OCI-M2 (cell line): ENCODE measurements at regions not wholly inside any gene's neighbourhood (a gene's known extent, or its start where the extent isn't known, plus 50 kb on each side); places are given as distances from the start of the nearest gene placed in this dataset.

Experiments
- DNase-seq: peaks from one replicate; lab custom pipeline; 2025; ENCODE audit not compliant: unreplicated experiment; lab: John Stamatoyannopoulos, UW

DNA sequence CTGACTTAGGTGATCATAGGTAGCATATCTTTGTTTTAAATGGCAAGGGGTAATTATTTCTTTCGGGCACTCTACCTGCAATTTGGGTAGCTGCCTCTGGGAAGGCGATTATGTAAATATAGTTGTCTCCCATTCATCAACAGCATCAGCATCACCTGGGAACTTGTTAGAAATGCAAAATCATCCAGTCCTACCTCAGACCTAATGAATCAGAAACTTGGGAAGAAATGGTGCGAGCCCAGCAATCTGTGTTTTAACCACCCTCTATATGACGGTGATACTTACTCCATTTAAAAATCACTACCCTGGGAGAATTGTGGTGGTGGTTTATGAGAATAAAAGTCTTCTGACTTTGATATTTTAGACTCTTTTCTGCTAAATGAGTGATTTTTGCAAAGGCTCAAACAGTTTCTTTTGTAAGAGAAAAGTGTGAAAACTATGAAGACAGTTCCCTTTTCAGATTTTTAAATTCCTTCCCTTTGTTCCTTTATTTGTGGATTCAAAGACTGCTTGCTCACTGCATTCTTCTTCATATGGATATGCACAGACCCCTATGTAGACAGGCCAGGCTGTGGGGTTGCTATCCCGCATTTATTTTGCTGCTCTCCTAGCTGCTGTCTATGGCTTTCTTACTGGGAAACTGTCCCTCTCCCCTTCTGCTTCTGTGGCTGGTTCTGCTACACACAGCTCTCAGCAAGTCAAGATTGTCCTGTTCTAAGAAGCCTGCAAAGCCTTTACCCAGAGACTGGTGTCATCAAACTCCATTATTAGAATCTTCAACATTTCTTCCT, 365.3 kb downstream of the RNF144B start:
- no peak for DNase-seq

DNA sequence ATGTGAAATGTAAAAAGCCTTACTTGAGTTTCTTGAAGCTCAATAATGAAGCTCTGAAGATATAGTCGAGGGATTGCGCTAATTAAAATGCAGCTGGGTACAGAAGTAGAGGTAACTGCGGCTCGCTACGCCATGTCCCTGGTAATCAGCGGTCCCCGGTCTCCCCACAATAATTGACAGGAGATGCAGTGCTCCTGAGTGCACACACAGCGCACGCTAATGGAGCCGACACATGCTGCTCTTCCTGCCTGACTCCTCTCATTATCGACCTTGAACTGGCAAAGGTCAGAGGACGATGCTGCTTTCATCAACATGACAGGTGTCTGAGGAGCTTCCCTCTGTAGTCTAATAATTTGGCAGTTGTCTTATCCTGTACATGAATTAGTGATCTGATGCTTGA, 365.9 kb downstream of the RNF144B start:
- DNase-seq: no peak

DNA sequence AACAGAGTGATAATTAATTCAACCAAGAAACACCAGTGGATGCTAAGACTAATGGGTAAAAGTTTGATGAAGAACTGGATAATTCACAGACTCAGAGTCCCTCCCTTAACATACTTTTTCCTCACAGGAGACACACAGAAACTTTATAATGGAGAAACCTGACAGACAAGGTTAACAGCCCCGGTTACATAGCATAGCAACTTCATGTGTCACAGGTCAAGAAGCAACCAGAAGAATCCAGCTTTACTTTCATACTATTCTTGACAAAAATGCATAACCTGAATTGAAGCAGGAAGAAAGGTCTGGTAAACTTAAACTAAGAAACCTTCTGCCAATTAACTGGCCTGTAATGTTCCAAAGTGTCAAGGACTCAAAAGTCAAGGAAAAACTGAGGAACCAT, 375.9 kb downstream of the RNF144B start:
- no peak for DNase-seq

DNA sequence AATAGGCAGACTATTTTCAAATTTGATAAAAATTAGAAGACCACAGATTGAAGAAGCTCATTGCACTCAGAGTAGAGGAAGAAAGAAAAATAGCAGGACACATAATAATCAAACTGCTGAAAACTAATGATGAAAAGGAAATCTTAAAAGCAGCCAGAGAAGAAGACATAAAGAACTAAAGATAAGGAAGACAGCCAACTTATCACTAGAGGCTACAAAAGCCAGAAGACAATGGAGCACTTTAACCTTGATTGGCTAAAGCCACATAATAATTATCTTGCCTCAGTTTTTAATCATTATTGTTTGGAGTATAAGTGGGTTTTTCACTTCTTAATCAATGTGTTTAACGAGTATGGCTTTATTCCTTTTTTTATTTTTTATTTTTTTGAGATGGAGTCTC, 397.6 kb downstream of the RNF144B start:
- DNase-seq: no peak

DNA sequence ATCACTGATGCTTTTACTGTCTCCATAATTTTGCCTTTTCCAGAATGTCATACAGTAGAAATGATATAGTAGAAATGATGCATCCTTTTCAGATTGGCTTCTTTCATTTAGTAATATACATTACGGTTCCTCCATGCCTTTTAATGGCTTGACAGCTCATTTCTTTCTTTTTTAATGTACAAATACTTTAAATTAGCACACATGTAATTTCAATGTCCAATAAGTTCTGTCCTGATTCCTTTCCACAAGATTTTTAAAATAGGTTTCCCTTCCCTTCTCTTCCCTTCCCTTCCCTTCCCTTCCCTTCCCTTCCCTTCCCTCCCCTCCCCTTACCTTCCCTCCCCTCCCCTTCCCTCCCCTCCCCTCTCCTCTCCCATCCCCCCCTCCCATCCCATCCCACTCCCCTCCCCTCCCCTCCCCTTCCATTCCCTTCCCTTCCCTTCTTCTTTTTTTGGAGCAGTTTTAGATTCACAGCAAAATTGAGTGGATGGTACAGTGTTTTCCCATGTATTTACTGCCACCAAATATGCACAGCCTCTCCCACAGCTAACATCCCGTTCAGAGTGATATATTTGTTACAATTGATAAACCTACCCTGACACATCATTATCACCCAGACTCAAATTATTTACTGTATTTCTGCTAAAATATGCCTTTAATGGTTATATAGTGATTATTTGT, 398.8 kb downstream of the RNF144B start:
- DNase-seq: no peak

DNA sequence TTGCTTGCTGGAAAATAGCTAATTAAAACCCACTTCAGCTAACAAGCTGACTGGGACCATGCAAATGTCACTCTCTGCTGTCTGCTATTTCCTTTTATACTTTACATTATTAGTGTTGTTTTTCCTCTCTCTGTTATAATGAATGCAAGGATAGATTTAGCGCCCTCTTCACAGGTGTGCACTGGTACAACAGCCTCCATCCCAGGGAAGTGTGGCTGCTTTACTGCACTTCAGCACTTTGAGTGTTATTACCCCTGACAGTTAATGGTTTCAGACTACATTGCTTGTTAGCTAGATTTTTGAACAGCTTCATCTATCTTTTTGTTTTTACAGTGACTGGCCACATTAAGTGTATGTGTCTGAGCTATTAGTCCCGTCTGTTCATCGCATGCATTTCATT, 405.7 kb downstream of the RNF144B start:
- DNase-seq: no peak

DNA sequence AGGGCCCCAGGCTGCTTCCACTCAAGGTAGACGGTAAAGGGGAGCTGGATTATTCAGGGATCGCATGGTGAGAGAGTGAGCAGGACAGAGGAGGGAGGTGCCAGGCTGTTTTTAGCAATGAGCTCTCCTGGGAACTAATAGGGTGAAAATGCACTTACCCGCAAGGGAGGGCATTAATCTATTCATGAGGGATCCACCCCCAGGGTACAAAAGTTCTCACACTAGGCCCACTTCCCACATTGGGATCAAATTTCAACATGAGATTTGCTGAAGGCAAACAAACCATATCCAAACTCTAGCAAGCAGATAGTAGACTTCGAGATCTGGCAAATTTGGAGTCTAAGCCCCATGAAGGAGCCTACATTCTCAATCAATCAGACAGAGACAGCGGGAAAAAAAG, 408.6 kb downstream of the RNF144B start:
- DNase-seq: no peak

DNA sequence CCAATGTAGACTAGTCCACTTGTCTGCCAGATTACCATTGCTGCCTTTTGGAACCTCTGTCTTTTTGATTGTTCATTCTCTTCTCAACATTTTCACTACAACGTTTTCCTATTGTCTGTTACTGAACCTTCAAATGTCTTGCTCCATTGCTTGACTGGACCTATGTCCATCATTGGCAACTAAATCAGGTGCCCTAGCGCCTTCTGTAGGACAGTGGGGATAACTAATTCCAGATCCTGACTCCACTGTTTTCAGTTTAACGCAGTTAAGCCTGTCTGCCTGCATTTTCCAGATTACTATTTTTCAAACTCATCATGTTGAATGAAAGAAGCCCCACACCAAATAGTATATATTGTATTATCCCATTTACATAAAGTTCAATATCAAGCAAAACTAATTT, 433.6 kb downstream of the RNF144B start:
- DNase-seq: no peak

DNA sequence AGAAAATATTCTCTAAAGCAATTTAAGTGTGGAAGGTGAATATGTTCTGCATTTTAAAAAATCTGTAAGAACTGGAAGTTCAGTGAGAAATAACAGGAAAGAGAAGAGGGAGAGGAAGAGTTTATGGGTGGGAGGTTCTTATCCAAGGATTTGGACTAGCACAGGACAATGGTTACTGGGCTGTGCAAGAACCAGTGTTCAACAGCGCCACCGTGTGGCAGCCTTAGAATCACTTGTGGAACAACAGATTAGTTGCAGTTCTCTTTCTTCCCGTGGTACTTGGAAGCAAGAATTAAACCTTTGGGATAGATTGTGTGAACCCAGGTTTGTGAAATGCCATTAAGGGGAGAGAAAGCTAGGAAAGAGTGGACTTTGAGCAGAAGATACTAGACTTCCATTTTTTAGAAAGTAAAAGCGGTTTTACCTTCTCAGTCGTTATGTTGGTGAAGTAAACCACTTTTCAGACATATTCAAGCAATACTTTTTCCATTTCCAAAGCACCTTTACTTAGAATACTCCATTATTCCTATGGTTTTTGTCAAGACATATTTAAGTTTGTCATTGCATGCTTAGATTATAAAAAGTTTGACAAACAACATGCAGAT, 436.7 kb downstream of the RNF144B start:
- DNase-seq: peak; percentile 19

DNA sequence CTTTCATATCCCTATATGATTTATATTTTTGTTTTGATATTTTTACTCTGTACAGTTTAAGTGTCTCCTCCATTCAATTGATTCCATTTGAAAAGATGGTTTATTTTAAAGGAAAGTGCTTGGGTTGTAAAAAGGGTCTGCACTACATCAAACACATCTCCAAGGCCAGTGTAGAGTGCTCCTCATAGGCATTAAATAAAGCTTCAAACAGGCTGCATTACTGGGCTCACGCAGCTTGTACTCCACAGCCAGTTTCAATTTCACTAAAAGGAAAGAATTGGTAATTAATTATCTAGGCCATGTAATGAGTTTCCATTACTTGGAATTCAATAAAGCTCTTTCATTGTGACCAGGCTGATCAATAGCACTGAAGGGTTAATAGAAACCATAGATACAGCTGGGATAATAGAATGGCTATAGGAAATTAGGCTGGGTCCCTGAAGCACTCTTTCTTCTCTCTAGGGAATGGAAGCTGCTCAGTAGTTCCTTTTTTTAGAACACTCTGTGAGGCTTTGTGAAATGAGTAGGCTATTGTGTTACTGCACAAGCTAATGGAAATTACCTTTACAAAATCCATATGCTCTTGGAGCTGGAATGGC, 442.2 kb downstream of the RNF144B start:
- DNase-seq: no peak

DNA sequence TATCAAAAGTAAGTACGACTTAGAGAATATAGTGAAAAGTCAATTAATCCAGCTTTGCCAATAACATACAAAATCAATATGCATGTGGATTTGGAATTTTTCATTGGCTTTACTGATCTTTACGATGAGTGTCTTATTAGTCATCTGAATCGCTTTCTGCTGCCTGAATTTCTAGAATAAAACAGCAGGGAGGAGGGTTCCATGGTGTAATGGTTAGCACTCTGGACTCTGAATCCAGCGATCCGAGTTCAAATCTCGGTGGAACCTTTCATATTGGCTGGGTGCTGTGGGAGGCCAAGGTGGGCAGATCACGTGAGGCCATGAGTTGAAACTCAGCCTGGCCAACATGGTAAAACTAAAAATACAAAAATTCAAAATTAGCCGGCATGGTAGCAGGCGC, 448.8 kb downstream of the RNF144B start:
- DNase-seq: no peak

DNA sequence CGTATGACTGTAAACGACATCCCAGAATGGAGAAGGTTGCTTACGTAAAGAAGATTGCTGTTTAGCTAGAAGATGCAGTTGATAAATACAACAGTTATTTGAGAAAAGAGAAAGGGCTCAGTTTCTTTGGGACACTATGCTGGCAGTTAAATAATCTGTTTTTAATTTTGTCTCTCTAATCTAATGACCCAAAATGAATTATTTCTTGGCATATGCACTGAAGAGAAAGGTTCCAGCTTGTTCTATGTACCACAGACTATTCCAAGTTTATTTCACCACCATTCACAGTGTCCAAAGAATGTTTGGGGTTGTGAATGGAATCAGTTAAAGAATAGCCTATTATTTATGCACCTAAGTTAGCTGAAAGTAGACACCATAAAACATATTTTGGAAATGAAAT, 449.9 kb downstream of the RNF144B start:
- DNase-seq: no peak

DNA sequence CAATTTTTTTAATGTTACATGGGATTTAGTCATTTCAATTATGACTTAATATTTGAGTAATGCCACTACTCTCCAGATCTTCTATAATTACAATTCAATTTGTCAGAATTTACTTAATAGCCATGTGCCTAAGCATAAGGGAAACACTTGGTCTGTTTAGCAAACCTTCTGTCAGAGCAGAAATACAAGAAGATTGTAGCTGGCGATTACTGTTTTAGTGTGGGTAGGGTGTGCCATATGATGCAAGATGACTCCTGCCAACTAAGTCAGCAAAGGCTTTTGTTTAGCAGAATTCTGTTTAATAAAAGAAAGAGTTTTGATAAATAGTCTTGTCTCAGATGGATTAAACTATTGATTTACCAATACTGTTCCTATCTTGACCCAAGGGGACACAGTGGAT, 455.4 kb downstream of the RNF144B start:
- DNase-seq: no peak

DNA sequence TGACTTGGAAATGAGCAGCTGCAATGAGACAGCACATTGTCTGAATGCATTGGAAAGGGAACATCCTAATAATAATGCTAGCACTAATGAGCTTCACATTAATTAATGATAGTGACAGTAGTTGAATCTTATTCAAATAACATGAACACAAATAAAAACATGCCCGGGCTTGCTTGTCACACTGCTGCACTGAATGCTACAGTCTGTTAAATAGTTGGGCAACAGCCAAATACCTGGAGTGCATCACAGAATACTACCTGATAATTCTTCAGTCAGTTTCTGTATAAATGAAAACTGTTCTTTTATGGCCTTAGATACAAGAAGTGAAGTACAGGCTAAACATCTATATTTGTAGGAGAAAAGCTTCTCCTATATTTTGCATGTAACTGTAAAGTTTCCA, 458.7 kb downstream of the RNF144B start:
- DNase-seq: no peak

DNA sequence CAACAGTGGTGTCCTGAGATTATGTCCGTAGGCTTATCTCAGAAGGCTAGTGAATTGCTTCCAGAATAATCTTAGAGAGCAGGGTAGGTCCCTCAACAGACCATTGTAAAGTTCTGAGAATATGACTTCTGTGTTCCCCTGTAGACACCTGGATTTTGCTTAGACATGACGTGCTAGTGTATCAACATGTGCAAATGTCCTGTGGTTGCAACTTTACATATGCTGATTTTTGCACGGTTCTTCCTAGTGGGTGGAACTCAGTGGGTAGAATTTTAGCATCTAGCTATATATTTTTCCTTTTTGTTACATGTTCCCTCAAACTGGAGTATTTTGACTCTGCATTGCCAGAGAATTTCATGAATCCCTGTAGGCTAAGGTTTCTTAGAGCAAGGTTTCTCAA, 459.2 kb downstream of the RNF144B start:
- DNase-seq: no peak

DNA sequence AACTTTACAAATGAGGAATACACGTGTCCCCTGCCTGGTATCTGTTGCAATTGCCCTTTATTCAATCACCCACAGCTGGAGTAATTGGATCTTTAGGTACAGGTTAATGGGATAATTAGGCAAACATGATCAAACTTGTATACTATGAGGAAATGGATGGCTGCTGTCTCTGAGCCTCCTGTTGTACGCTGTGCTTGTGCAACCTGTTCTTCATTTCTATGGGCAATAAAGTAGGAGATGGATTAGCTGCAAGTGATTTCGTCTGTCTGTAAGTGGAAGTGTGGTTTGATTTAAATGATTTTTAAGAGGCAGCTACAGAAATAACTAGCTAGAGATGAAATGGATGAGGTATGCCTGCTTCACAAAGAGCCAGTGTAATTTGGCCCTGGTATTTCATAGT, 474.1 kb downstream of the RNF144B start:
- no peak for DNase-seq

DNA sequence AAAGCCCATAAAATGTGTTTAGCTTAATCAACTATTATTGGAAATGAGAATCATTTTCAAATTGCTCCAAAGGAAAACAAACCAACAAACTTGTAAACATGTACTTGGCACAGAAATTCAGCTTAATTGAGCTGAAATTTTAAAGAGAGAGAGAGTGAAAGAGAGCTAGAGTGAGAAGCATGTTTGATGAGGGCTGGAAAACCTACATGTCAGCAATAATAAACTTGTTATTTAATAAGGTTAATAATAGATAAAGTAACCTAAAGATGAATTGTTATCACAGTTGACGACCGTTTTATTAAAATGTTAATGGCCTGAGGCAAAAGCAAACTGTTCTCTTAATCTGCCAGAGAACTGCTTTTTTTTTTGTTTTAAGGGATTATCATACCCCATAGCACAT, 496.1 kb downstream of the RNF144B start:
- DNase-seq: no peak

DNA sequence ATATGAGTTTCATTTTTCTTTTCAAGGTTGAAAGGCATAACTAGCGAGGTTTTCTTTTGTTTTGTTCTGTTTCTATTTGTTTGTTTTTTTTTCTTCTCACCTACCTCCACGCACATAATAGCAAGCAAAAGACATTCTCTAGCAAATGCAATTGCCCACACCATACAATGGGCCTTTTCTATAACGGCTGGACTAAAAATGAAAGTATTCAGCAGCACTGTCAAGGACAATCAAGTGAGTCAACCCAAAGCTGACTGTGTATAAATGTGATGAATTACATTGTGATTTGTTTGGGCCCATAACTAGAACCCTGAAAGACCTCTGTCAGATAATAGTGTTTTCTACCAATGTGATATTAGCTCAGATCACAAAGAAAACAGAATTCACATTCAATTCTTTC, 496.7 kb downstream of the RNF144B start:
- DNase-seq: no peak

DNA sequence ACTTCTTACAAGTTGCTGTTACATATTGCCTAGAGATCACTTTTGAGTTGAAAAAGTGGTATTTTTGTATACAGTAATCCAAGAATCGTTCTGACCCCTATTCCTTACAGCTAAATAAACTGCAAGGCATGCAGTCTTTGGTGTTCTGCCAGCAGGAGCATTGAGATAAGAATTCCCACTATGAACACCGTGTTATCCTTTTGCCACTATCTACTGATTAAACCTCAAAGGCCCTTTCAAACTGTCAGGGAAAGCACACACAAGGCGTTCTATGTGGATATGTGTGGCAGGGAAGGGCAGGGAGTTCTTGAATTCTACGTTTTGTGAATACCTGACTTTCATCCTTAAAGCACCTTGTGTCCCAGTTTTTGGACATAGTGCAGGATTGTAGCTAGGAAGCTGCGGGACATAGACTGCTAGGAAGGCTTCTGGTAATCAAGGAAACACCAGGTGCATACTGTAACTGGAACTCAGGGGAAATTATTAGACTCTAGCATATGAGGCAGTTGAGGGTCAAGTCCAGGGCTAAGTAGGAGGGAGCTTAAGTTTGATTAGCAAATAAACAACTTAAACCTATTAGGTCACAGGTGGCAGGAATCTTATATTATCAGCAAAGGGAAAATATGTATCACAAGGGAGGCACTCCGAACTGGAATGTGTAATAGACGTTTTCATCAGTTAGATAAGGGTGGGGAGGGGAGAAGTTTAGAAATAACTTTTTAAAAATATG, 506.6 kb downstream of the RNF144B start:
- no peak for DNase-seq

DNA sequence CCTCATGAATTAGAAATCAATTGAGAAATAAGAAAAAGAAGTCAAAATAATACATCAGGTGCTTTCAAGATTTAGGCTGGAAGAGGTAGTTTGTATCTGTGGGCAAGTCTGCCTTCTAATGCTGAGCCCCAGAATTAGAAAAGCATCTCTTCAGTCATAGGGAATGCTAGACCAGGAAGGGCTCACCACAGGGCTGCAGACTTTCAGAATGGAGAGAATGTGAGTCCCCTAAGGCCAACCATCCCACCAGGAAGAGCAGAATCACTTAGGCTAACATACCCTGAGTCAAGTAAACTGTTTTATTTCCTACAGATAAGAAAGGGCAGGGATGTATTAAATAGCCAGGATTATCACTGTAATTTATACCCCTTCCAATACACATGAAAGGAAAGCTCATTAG, 510.2 kb downstream of the RNF144B start:
- DNase-seq: no peak

DNA sequence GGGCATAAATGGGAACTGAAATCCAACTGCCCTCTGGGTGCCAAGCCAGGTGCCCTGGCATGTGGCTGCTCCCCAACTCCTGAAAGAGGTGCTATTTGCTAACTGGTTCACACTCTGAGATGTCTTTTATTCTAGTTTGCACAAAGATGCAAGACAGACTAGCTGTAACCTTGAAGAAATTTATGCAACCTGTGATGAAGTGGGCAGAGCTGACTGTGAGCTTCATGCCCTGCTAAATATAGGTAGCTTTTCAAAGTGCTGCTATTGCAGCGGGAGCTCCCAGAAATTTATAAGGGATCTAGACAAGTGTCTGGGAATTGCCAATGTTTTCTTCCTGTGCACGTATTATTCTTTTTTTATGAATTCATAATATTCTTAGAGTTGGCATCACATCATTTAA, 517.5 kb downstream of the RNF144B start:
- DNase-seq: no peak
